GM12878 (cell line): ENCODE measurements at regions not wholly inside any gene's neighbourhood (a gene's known extent, or its start where the extent isn't known, plus 50 kb on each side); places are given as distances from the start of the nearest gene placed in this dataset.

Experiments
- CREB1 ChIP-seq: IDR thresholded peaks from 2 replicates; pipeline ENCODE4 v1.6.1; 2012; ENCODE audit warnings: low read depth, mild to moderate bottlenecking, inconsistent platforms
- SPI1 ChIP-seq: IDR thresholded peaks from 2 replicates; pipeline ENCODE4 v1.6.1; 2011; ENCODE audit warnings: low read depth, mild to moderate bottlenecking, low read length, moderate library complexity, borderline replicate concordance; ENCODE audit not compliant: insufficient read depth
- TAF1 ChIP-seq: IDR thresholded peaks from 2 replicates; pipeline ENCODE4 v1.6.1; 2011; ENCODE audit warnings: mild to moderate bottlenecking, low read depth, low read length, borderline replicate concordance
- TF ChIP-seq, protein P1 (sequence below): IDR thresholded peaks from 2 replicates; pipeline ENCODE4 v1.6.1; 2012; ENCODE audit warnings: mild to moderate bottlenecking, low read depth, low read length
- TF ChIP-seq, protein P2 (sequence below), 3 experiments: IDR thresholded peaks in 2 of 3; conservative IDR thresholded peaks in 1 of 3; 2 replicates each; pipeline ENCODE4 v1.5.1; 2011; ENCODE audit warnings: low read depth in 3 of 3, low read length in 3 of 3, mild to moderate bottlenecking in 3 of 3, control low read depth in 2 of 3, moderate library complexity in 2 of 3, inconsistent platforms in 1 of 3, mixed read lengths in 1 of 3; ENCODE audit not compliant: control insufficient read depth in 2 of 3, insufficient read depth in 1 of 3; ENCODE audit errors: extremely low read depth in 1 of 3

- TF ChIP-seq, protein P1, sequence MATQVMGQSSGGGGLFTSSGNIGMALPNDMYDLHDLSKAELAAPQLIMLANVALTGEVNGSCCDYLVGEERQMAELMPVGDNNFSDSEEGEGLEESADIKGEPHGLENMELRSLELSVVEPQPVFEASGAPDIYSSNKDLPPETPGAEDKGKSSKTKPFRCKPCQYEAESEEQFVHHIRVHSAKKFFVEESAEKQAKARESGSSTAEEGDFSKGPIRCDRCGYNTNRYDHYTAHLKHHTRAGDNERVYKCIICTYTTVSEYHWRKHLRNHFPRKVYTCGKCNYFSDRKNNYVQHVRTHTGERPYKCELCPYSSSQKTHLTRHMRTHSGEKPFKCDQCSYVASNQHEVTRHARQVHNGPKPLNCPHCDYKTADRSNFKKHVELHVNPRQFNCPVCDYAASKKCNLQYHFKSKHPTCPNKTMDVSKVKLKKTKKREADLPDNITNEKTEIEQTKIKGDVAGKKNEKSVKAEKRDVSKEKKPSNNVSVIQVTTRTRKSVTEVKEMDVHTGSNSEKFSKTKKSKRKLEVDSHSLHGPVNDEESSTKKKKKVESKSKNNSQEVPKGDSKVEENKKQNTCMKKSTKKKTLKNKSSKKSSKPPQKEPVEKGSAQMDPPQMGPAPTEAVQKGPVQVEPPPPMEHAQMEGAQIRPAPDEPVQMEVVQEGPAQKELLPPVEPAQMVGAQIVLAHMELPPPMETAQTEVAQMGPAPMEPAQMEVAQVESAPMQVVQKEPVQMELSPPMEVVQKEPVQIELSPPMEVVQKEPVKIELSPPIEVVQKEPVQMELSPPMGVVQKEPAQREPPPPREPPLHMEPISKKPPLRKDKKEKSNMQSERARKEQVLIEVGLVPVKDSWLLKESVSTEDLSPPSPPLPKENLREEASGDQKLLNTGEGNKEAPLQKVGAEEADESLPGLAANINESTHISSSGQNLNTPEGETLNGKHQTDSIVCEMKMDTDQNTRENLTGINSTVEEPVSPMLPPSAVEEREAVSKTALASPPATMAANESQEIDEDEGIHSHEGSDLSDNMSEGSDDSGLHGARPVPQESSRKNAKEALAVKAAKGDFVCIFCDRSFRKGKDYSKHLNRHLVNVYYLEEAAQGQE = no peak
- TF ChIP-seq, protein P2, sequence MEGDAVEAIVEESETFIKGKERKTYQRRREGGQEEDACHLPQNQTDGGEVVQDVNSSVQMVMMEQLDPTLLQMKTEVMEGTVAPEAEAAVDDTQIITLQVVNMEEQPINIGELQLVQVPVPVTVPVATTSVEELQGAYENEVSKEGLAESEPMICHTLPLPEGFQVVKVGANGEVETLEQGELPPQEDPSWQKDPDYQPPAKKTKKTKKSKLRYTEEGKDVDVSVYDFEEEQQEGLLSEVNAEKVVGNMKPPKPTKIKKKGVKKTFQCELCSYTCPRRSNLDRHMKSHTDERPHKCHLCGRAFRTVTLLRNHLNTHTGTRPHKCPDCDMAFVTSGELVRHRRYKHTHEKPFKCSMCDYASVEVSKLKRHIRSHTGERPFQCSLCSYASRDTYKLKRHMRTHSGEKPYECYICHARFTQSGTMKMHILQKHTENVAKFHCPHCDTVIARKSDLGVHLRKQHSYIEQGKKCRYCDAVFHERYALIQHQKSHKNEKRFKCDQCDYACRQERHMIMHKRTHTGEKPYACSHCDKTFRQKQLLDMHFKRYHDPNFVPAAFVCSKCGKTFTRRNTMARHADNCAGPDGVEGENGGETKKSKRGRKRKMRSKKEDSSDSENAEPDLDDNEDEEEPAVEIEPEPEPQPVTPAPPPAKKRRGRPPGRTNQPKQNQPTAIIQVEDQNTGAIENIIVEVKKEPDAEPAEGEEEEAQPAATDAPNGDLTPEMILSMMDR (IDR thresholded peaks at IDR 0.05 in 2 of 3, conservative IDR thresholded peaks at IDR 0.05 in 1 of 3; ENCODE audit: control insufficient read depth in 2 of 3, extremely low read depth in 1 of 3, insufficient read depth in 1 of 3, low read depth in 3 of 3, low read length in 3 of 3) = no peak
- TF ChIP-seq TAF1 (no peak), SPI1 (no peak), CREB1 (no peak)
These were observed 141.6 kb downstream of the DHX35 start for GRCh38 chr20:39103732-39104131.
